ENCODE measurements at regions not wholly inside any gene's neighbourhood (a gene's known extent, or its start where the extent isn't known, plus 50 kb on each side); places are given as distances from the start of the nearest gene placed in this dataset.

- no peak for TF ChIP-seq ZNF274 (IDR thresholded peaks at IDR 0.05; ENCODE audit: borderline replicate concordance, extremely low read depth, low read length)
- TF ChIP-seq MAFK (IDR thresholded peaks at IDR 0.05; ENCODE audit: low read depth, low read length) = no peak
- no peak for TF ChIP-seq CTCF (IDR thresholded peaks at IDR 0.05; ENCODE audit: control extremely low read depth in 1 of 3, insufficient read depth in 1 of 3, low read depth in 1 of 3, low read length in 3 of 3)
- TF ChIP-seq USF2 (IDR thresholded peaks at IDR 0.05; ENCODE audit: low read length) = no peak
- no peak for TF ChIP-seq GABPA (IDR thresholded peaks at IDR 0.05; ENCODE audit: borderline replicate concordance, insufficient read depth, low read length)
- TF ChIP-seq JUND (IDR thresholded peaks at IDR 0.05; ENCODE audit: low read length) = no peak
- TF ChIP-seq POLR2AphosphoS5 (IDR thresholded peaks at IDR 0.05; ENCODE audit: low read depth, low read length) = no peak
- TF ChIP-seq CEBPB (IDR thresholded peaks at IDR 0.05; ENCODE audit: low read depth, low read length) = no peak
- TF ChIP-seq RXRA (IDR thresholded peaks at IDR 0.05; ENCODE audit: insufficient read depth, low read depth, low read length) = no peak
- TF ChIP-seq TEAD4 (IDR thresholded peaks at IDR 0.05; ENCODE audit: low read depth, low read length) = no peak
- no peak for TF ChIP-seq CREB1 (IDR thresholded peaks at IDR 0.05)
- no peak for TF ChIP-seq PHF8 (conservative IDR thresholded peaks at IDR 0.05; ENCODE audit: low read depth, low read length)
These were observed 62.3 kb upstream of the RCOR3 start for GRCh38 chr1:211196880-211197279.

Data from H1 (cell line).